DND-41 (cell line): ENCODE measurements at regions not wholly inside any gene's neighbourhood (a gene's known extent, or its start where the extent isn't known, plus 50 kb on each side); places are given as distances from the start of the nearest gene placed in this dataset.

Experiments used
- EZH2 ChIP-seq: IDR thresholded peaks from 3 replicates; pipeline ENCODE4 v1.6.1; 2012; ENCODE audit warnings: borderline replicate concordance, low read depth, mild to moderate bottlenecking, moderate library complexity, low read length, inconsistent platforms; ENCODE audit not compliant: severe bottlenecking
- TF ChIP-seq, protein P1 (sequence below): IDR thresholded peaks from 2 replicates; pipeline ENCODE4 v1.5.1; 2012; ENCODE audit warnings: borderline replicate concordance, low read length, moderate library complexity, mild to moderate bottlenecking; ENCODE audit not compliant: poor library complexity, severe bottlenecking; ENCODE audit errors: extremely low read depth

DNA sequence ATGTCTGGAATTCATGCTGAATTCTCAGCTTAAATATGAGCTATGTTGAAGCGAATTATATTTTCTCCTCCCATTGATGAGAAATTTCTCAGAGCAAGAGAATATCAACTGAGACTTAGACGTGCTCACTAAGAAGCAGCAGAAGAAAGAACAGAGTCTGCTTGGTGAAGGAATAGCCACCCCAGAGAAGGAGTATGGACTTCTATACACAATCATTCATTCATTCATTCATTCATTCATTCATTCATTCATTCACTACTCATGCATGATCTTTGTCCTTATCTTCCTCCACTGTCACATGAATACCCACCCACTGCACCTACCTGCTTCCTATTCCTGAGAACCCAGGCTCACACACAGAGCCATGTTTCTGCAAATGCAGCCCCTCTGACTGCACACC, 206.6 kb downstream of the DEPDC1B start:
- no peak for TF ChIP-seq EZH2
- TF ChIP-seq, protein P1, sequence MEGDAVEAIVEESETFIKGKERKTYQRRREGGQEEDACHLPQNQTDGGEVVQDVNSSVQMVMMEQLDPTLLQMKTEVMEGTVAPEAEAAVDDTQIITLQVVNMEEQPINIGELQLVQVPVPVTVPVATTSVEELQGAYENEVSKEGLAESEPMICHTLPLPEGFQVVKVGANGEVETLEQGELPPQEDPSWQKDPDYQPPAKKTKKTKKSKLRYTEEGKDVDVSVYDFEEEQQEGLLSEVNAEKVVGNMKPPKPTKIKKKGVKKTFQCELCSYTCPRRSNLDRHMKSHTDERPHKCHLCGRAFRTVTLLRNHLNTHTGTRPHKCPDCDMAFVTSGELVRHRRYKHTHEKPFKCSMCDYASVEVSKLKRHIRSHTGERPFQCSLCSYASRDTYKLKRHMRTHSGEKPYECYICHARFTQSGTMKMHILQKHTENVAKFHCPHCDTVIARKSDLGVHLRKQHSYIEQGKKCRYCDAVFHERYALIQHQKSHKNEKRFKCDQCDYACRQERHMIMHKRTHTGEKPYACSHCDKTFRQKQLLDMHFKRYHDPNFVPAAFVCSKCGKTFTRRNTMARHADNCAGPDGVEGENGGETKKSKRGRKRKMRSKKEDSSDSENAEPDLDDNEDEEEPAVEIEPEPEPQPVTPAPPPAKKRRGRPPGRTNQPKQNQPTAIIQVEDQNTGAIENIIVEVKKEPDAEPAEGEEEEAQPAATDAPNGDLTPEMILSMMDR: no peak
